Heart left ventricle (tissue), 16 donors: ENCODE measurements at regions not wholly inside any gene's neighbourhood (a gene's known extent, or its start where the extent isn't known, plus 50 kb on each side); places are given as distances from the start of the nearest gene placed in this dataset.

ENCODE experiments used
- ATAC-seq, 4 donors: fragments of 200-7000 bp; cut with Tn5 transposase; one replicate each; pipeline ENCODE4 v1.9.1; 2020 to 2022; ENCODE audit warnings: moderate library complexity in 4 of 4, mild to moderate bottlenecking in 3 of 4, moderate number of reproducible peaks in 1 of 4
- DNase-seq, 5 donors: peaks; one replicate each; pipeline ENCODE4 v3.0.0-alpha.2; 2020
- H3K27ac ChIP-seq, 12 donors: fragments of 200-600 bp; sonication (generic) in 4 of 12; one replicate each; pipeline versions ENCODE4 v1.5.0 to v1.8.0; 2016 to 2022; ENCODE audit warnings: mild to moderate bottlenecking in 2 of 12
- H3K27me3 ChIP-seq, 9 donors: fragments of 200-600 bp; sonication (generic) in 2 of 9; one replicate each; pipeline versions ENCODE4 v1.5.1 to v1.8.0; 2016 to 2022; ENCODE audit warnings: mild to moderate bottlenecking in 3 of 9
- H3K36me3 ChIP-seq, 9 donors: fragments of 200-600 bp; sonication (generic) in 2 of 9; one replicate each; pipeline versions ENCODE4 v1.5.0 to v1.8.0; 2018 to 2022; ENCODE audit warnings: mild to moderate bottlenecking in 2 of 9
- H3K4me1 ChIP-seq, 12 donors: fragments of 200-600 bp; sonication (generic) in 4 of 12; one replicate each; pipeline versions ENCODE4 v1.5.0 to v1.8.0; 2016 to 2022; ENCODE audit warnings: mild to moderate bottlenecking in 3 of 12
- H3K4me3 ChIP-seq, 12 donors: fragments of 200-600 bp; sonication (generic) in 4 of 12; one replicate each; pipeline versions ENCODE4 v1.5.0 to v1.8.0; 2017 to 2022; ENCODE audit warnings: mild to moderate bottlenecking in 9 of 12, moderate library complexity in 4 of 12
- H3K9me3 ChIP-seq, 12 donors: fragments of 200-600 bp; sonication (generic) in 4 of 12; one replicate each; pipeline versions ENCODE4 v1.5.0 to v1.8.0; 2016 to 2022; ENCODE audit warnings: mild to moderate bottlenecking in 1 of 12
- CTCF ChIP-seq, 12 donors: fragments of 200-600 bp; sonication (generic) in 4 of 12; IDR thresholded peaks; one replicate each; pipeline versions ENCODE4 v1.5.0 to v1.8.0; 2018 to 2022; ENCODE audit warnings: antibody characterized with exemption in 12 of 12, mild to moderate bottlenecking in 5 of 12
- POLR2A ChIP-seq, 2 donors: fragments of 450-650 bp; IDR thresholded peaks; one replicate each; pipeline ENCODE4 v1.6.1; 2017; ENCODE audit warnings: antibody characterized with exemption in 2 of 2, mild to moderate bottlenecking in 2 of 2, moderate library complexity in 2 of 2
- WGBS, 4 donors: extraction: QIAGEN DNeasy Blood & Tissue Kit in 2 of 4; methylation state at CpG; one replicate each; pipeline versions ENCODE4 v1.1.5 to v1.1.7; 2013 to 2018; 5-methylcytosine and 5-hydroxymethylcytosine counted together
- intact Hi-C, 10 donors: fragments of 100-400 bp; cut with DNase I; formaldehyde crosslinking; loops; one replicate each; pipeline versions ENCODE4 v1.11.1 to v1.14.2; 2022
- donor health status: ischemic (EF 13 %, LVEDD 7.1; RV severe dilation, severe dysfunction).
- donor health status: healthy with polysubstance abuse.
- donor health status: DM: no; HTN: yes; CAD: no.
- donor health status: DM: no; HTN: no; CAD: no.
- donor health status: ischemic (EF 25% LVEDD 6.9; RV normal size, moderate dysfunction).
- donor health status: ischemic (EF 25% LVEDD 5.7; RV mildly dilated, moderate dysfunction).
- donor health status: healthy.
- donor health status: DM: yes; HTN: yes; CAD: no.
- donor health status: ischemic (EF 35%, LVEDD 5.7; RV mildly dilated, moderate dysfunction).
- donor health status: nonischemic (EF 11% LVEDD 7.7; RV severe dilation, severe dysfunction).
- donor health status: DM: yes; HTN: yes; CAD: no.
- donor health status: PGD.
- donor health status: ischemic (EF 29% LVEDD 5.4; RV normal size, mild dysfunction).
- donor health status: nonischemic (EF 23%, LVEDD 6.1; RV moderate dilation, normal function).

GRCh38 chr1:203968761-203969160, 104.2 kb upstream of the SOX13 start:
- H3K9me3 ChIP-seq, result peaks cover 0 to 35% (median 11%) of the 10 kb centered on the region in 12 donors
- TF ChIP-seq POLR2A (IDR thresholded peaks at IDR 0.05) (no peak), CTCF (IDR thresholded peaks at IDR 0.05) (no peak)
- no peaks in the 10 kb centered on the region for H3K36me3 ChIP-seq
- DNase-seq (peak in 4 of 5 donors; percentile 36 to 51 (median 46)), ATAC-seq (peak in 3 of 4 donors; percentile 47 to 81 (median 59))
- no peak overlapping the region for H3K27ac ChIP-seq
- H3K4me1 ChIP-seq, result peaks cover 0 to 9% (median 0%) of the 10 kb centered on the region in 12 donors
- no peak overlapping the region for H3K4me3 ChIP-seq
- WGBS, 4 donors, result 27 to 68% (median 52%) methylated on average over 2 of the region's 2 CpGs
- H3K27me3 ChIP-seq, result no peaks in the 10 kb centered on the region
- intact Hi-C loops, result loop anchor here in 1 of 10 donors (10.0 kb wide), 1 partner anchor 84 kb away; no protein-coding TSS in a partner anchor

- ATAC-seq (no peak), DNase-seq (no peak)
- Histone ChIP-seq H3K4me3 (no peak overlapping the region), H3K27me3 (no peaks in the 10 kb centered on the region), H3K36me3 (no peaks in the 10 kb centered on the region), H3K9me3 (peaks cover 0 to 40% (median 14%) of the 10 kb centered on the region in 12 donors), H3K27ac (no peak overlapping the region), H3K4me1 (peaks cover 0 to 9% (median 0%) of the 10 kb centered on the region in 12 donors)
- TF ChIP-seq CTCF (IDR thresholded peaks at IDR 0.05) (no peak), POLR2A (IDR thresholded peaks at IDR 0.05) (no peak)
- 83 to 91% (median 88%) methylated on average over 3 of the region's 3 CpGs for WGBS, 4 donors
- intact Hi-C loops, result loop anchor here in 2 of 10 donors (10.0 kb wide), 2 partner anchors 85 to 155 kb away; no protein-coding TSS in a partner anchor
Measured at GRCh38 chr1:203969846-203970245, 103.1 kb upstream of the SOX13 start.

GRCh38 chr1:203985044-203985443, 87.9 kb upstream of the SOX13 start:
- no peaks in the 10 kb centered on the region for H3K36me3 ChIP-seq
- no peaks in the 10 kb centered on the region for H3K4me1 ChIP-seq
- ATAC-seq, result no peak
- H3K27me3 ChIP-seq, result no peaks in the 10 kb centered on the region
- no peaks in the 10 kb centered on the region for H3K9me3 ChIP-seq
- intact Hi-C loops, result loop anchor here in 1 of 10 donors (5.0 kb wide), 1 partner anchor 57 kb away; no protein-coding TSS in a partner anchor
- H3K4me3 ChIP-seq, result no peak overlapping the region
- TF ChIP-seq POLR2A (IDR thresholded peaks at IDR 0.05) (no peak), CTCF (IDR thresholded peaks at IDR 0.05) (no peak)
- H3K27ac ChIP-seq, result no peak overlapping the region
- DNase-seq, result no peak

- no peaks in the 10 kb centered on the region for H3K9me3 ChIP-seq
- no peaks in the 10 kb centered on the region for H3K27me3 ChIP-seq
- intact Hi-C loops, result loop anchor here in 1 of 10 donors (5.0 kb wide), 1 partner anchor 57 kb away; no protein-coding TSS in a partner anchor
- WGBS, 4 donors, result 73 to 90% (median 77%) methylated on average over 2 of the region's 2 CpGs
- ATAC-seq (no peak), DNase-seq (no peak)
- no peak overlapping the region for H3K4me3 ChIP-seq
- H3K36me3 ChIP-seq, result no peaks in the 10 kb centered on the region
- no peak overlapping the region for H3K27ac ChIP-seq
- TF ChIP-seq POLR2A (IDR thresholded peaks at IDR 0.05) (no peak), CTCF (IDR thresholded peaks at IDR 0.05) (no peak)
- no peaks in the 10 kb centered on the region for H3K4me1 ChIP-seq
Measured at GRCh38 chr1:203985676-203986075, 87.2 kb upstream of the SOX13 start.
